Renal cortex interstitium (tissue), 11 donors: ENCODE measurements at regions not wholly inside any gene's neighbourhood (a gene's known extent, or its start where the extent isn't known, plus 50 kb on each side); places are given as distances from the start of the nearest gene placed in this dataset.

Source experiments
- DNase-seq, 11 donors: peaks; one replicate each; pipeline ENCODE4 v3.0.0-alpha.2; 2013; ENCODE audit warnings: low read depth in 9 of 11, low spot score in 4 of 11; ENCODE audit errors: extremely low read depth in 1 of 11

GRCh38 chr6:241336-241865 is 50.9 kb upstream of the DUSP22 start:
- peak in 8 of 11 donors; percentile 40 to 75 (median 61) for DNase-seq
